Body of pancreas (tissue), 4 donors: ENCODE measurements at regions not wholly inside any gene's neighbourhood (a gene's known extent, or its start where the extent isn't known, plus 50 kb on each side); places are given as distances from the start of the nearest gene placed in this dataset.

Experiments used
- ATAC-seq: fragments of 150-250 bp; one replicate; pipeline ENCODE4 v1.9.1; 2016
- DNase-seq, 4 donors: peaks; one replicate each; pipeline ENCODE4 v3.0.0-alpha.2; 2019
- H3K27ac ChIP-seq, 4 donors: fragments of 200-600 bp; sonication (generic); 1 replicate in 3 of 4; 2 replicates in 1 of 4; pipeline versions ENCODE4 v1.5.1 to v1.6.1; 2016 to 2019; ENCODE audit warnings: mild to moderate bottlenecking in 1 of 4, mixed read lengths in 1 of 4, moderate library complexity in 1 of 4
- H3K27me3 ChIP-seq, 2 donors: fragments of 200-600 bp; sonication (generic); one replicate each; pipeline ENCODE4 v1.6.0; 2016; ENCODE audit warnings: mild to moderate bottlenecking in 1 of 2
- H3K36me3 ChIP-seq, 2 donors: fragments of 200-600 bp; sonication (generic); replicated peaks in 1 of 2; 2 replicates each; pipeline ENCODE4 v1.5.1; 2016; ENCODE audit warnings: low read depth in 2 of 2; ENCODE audit not compliant: insufficient read depth in 1 of 2
- H3K4me1 ChIP-seq: fragments of 200-600 bp; sonication (generic); one replicate; pipeline ENCODE4 v1.6.0; 2016
- H3K4me3 ChIP-seq, 2 donors: fragments of 200-600 bp; sonication (generic); 1 replicate in 1 of 2; 2 replicates in 1 of 2; pipeline ENCODE4 v1.5.1; 2016 to 2019
- H3K9me3 ChIP-seq, 3 donors: fragments of 200-600 bp; sonication (generic); 1 replicate in 2 of 3; 2 replicates in 1 of 3; pipeline ENCODE4 v1.5.1; 2016
- CTCF ChIP-seq, 7 experiments: fragments of 450-650 bp in 4 of 7; fragments of 200-600 bp in 3 of 7; sonication (generic) in 3 of 7; IDR thresholded peaks; one replicate each; pipeline ENCODE4 v1.5.1; 2016 to 2019; ENCODE audit warnings: antibody characterized with exemption in 7 of 7
- POLR2A ChIP-seq, 3 donors: fragments of 450-650 bp; IDR thresholded peaks; one replicate each; pipeline ENCODE4 v1.6.1; 2016; ENCODE audit warnings: antibody characterized with exemption in 3 of 3, mild to moderate bottlenecking in 2 of 3
- WGBS, 2 donors: methylation state at CpG; one replicate each; pipeline ENCODE4 v1.1.5; 2017; 5-methylcytosine and 5-hydroxymethylcytosine counted together
- intact Hi-C: fragments of 100-400 bp; cut with DNase I; formaldehyde crosslinking; loops from one replicate; pipeline ENCODE4 v1.15.1; 2023

- 81 to 82% methylated on average over 11 of the region's 11 CpGs for WGBS, 2 donors
- DNase-seq = no peak
- TF ChIP-seq CTCF (IDR thresholded peaks at IDR 0.05) (no peak), POLR2A (IDR thresholded peaks at IDR 0.05) (no peak)
Observed at GRCh38 chr1:234881893-234882771, 246.5 kb downstream of the TOMM20 start.

GRCh38 chr1:234879147-234880080 lies 249.2 kb downstream of the TOMM20 start:
- TF ChIP-seq POLR2A (IDR thresholded peaks at IDR 0.05) = no peak
- TF ChIP-seq CTCF (IDR thresholded peaks at IDR 0.05) = no peak
- no peak for DNase-seq
- Histone ChIP-seq H3K4me1 (peaks cover 18% of the 10 kb centered on the region), H3K27me3 (no peaks in the 10 kb centered on the region), H3K9me3 (no peaks in the 10 kb centered on the region), H3K4me3 (no peak overlapping the region), H3K27ac (no peak overlapping the region), H3K36me3 (no peaks in the 10 kb centered on the region)
- WGBS, 2 donors = 87 to 93% methylated on average over 7 to 9 of the region's 9 CpGs
- intact Hi-C loops = no loop called here
- no peak for ATAC-seq

More at GRCh38 chr1:234881893-234882771, 246.5 kb downstream of the TOMM20 start:
- H3K4me3 ChIP-seq = no peak overlapping the region
- intact Hi-C loops = no loop called here
- H3K27me3 ChIP-seq = no peaks in the 10 kb centered on the region
- H3K27ac ChIP-seq = no peak overlapping the region
- peaks cover 12% of the 10 kb centered on the region for H3K4me1 ChIP-seq
- H3K9me3 ChIP-seq = no peaks in the 10 kb centered on the region
- ATAC-seq = no peak
- H3K36me3 ChIP-seq = no peaks in the 10 kb centered on the region

- WGBS, 2 donors = 75 to 87% methylated on average over 12 of the region's 12 CpGs
- no peaks in the 10 kb centered on the region for H3K27me3 ChIP-seq
- ATAC-seq (no peak), DNase-seq (no peak)
- intact Hi-C loops = no loop called here
- TF ChIP-seq POLR2A (IDR thresholded peaks at IDR 0.05) = no peak
- TF ChIP-seq CTCF (IDR thresholded peaks at IDR 0.05) = no peak
- no peaks in the 10 kb centered on the region for H3K36me3 ChIP-seq
- H3K27ac ChIP-seq = no peak overlapping the region
- no peak overlapping the region for H3K4me3 ChIP-seq
- no peaks in the 10 kb centered on the region for H3K9me3 ChIP-seq
- H3K4me1 ChIP-seq = peaks cover 18% of the 10 kb centered on the region
Observed at GRCh38 chr1:234878288-234878687, 250.3 kb downstream of the TOMM20 start.

GRCh38 chr1:234877761-234878160 lies 250.9 kb downstream of the TOMM20 start:
- Histone ChIP-seq H3K27me3 (no peaks in the 10 kb centered on the region), H3K36me3 (no peaks in the 10 kb centered on the region), H3K4me3 (no peak overlapping the region), H3K9me3 (no peaks in the 10 kb centered on the region), H3K4me1 (peaks cover 18% of the 10 kb centered on the region), H3K27ac (no peak overlapping the region)
- DNase-seq (no peak), ATAC-seq (no peak)
- 95 to 98% methylated on average over 5 to 7 of the region's 7 CpGs for WGBS, 2 donors
- intact Hi-C loops = no loop called here
- TF ChIP-seq POLR2A (IDR thresholded peaks at IDR 0.05) = no peak
- TF ChIP-seq CTCF (IDR thresholded peaks at IDR 0.05) = no peak
